ENCODE measurements at regions not wholly inside any gene's neighbourhood (a gene's known extent, or its start where the extent isn't known, plus 50 kb on each side); places are given as distances from the start of the nearest gene placed in this dataset.

DNA sequence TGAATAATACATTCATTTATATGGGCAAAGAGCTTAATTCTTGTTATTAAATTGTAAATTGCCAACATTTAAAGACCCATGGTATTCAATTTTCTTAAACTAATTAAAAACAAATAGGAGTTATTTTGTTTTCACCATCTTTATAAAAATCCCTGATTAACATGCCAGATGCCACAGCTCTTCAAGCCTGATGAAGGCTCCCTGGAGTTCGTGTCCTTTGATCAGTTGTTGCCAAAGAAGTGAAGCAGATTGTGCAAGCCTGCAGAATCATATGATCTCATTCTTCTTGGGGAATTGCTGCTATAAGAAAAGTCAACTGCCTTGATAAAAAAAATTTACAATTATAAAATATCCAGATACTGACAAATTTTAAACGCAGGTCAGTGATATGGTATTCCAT is 288.3 kb upstream of the PPFIA2 start:
- TF ChIP-seq EZH2 (IDR thresholded peaks at IDR 0.05; ENCODE audit: insufficient read depth, low read length) = no peak
- TF ChIP-seq, protein P1, sequence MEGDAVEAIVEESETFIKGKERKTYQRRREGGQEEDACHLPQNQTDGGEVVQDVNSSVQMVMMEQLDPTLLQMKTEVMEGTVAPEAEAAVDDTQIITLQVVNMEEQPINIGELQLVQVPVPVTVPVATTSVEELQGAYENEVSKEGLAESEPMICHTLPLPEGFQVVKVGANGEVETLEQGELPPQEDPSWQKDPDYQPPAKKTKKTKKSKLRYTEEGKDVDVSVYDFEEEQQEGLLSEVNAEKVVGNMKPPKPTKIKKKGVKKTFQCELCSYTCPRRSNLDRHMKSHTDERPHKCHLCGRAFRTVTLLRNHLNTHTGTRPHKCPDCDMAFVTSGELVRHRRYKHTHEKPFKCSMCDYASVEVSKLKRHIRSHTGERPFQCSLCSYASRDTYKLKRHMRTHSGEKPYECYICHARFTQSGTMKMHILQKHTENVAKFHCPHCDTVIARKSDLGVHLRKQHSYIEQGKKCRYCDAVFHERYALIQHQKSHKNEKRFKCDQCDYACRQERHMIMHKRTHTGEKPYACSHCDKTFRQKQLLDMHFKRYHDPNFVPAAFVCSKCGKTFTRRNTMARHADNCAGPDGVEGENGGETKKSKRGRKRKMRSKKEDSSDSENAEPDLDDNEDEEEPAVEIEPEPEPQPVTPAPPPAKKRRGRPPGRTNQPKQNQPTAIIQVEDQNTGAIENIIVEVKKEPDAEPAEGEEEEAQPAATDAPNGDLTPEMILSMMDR (IDR thresholded peaks at IDR 0.05; ENCODE audit: insufficient read depth, low read depth, low read length) = no peak
- Histone ChIP-seq H3K4me2 (ENCODE audit: low read length) (no peak overlapping the region), H4K20me1 (ENCODE audit: insufficient read depth, low read length) (no peaks in the 10 kb centered on the region), H3K9ac (ENCODE audit: low read length) (no peak overlapping the region), H3K79me2 (ENCODE audit: insufficient read depth, low read length) (no peaks in the 10 kb centered on the region), H2AFZ (ENCODE audit: low read depth, low read length) (no peak overlapping the region), H3K9me3 (ENCODE audit: insufficient read depth, low read depth, low read length) (no peaks in the 10 kb centered on the region), H3K27me3 (ENCODE audit: insufficient read depth, low read length) (no peaks in the 10 kb centered on the region), H3K36me3 (ENCODE audit: insufficient read depth, low read length) (no peaks in the 10 kb centered on the region), H3K4me1 (ENCODE audit: insufficient read depth, low read length) (no peaks in the 10 kb centered on the region), H3K27ac (ENCODE audit: low read depth, low read length) (no peak overlapping the region), H3K4me3 (ENCODE audit: insufficient read depth, low read depth, low read length) (no peak overlapping the region)
- H3K4me1 Mint-ChIP-seq (ENCODE audit: low read depth, unreplicated experiment) = no peaks in the 10 kb centered on the region
- H3K9me3 Mint-ChIP-seq (ENCODE audit: unreplicated experiment) = peaks cover 3% of the 10 kb centered on the region
- no peak overlapping the region for H3K4me3 Mint-ChIP-seq (ENCODE audit: unreplicated experiment)
- no peaks in the 10 kb centered on the region for H3K27me3 Mint-ChIP-seq (ENCODE audit: low read depth, unreplicated experiment)
- H3K36me3 Mint-ChIP-seq (ENCODE audit: low read depth, unreplicated experiment) = no peaks in the 10 kb centered on the region
- DNase-seq (ENCODE audit: low read depth) (no peak), FAIRE-seq (no peak)
- H3K27ac Mint-ChIP-seq (ENCODE audit: unreplicated experiment) = no peak overlapping the region

DNA sequence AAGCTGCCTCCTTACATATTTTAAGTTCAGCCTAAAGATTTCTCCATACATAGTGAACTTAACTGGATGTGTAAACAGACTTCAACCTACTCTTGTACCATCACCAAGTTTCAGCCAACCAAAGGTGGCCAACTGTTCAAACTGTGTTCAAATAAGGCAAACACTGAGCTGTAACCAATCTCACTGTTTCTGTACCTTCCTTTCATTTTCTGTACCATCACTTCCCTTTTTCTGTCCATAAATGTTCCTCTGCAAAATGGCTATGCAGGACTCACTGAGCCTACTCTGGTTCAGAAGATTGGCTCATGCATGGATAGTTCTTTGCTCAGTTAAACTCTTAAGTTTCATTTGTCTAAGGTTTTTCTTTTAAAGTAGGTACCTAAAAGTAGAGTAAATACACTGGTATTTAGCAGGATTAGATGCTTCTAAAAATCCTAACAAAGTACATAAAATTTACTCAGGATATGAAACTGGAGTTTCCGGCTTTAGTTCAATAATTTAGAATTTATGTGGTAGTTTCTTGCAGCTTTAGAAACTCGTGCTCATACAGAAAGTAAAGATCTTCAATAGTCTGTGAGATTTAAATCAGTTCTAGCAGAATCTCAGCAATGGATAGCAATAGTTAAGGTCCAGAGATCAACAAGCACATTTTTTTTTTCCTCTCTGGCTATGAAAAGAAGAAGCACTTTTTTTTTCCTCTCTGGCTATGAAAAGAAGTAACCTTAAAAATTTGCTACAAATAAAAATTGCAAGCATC is 282.0 kb upstream of the PPFIA2 start:
- no peaks in the 10 kb centered on the region for H3K36me3 ChIP-seq (ENCODE audit: insufficient read depth, low read length)
- no peak overlapping the region for H3K4me3 ChIP-seq (ENCODE audit: insufficient read depth, low read depth, low read length)
- Mint-ChIP-seq H3K36me3 (ENCODE audit: low read depth, unreplicated experiment) (no peaks in the 10 kb centered on the region), H3K4me1 (ENCODE audit: low read depth, unreplicated experiment) (no peaks in the 10 kb centered on the region), H3K27ac (ENCODE audit: unreplicated experiment) (no peak overlapping the region), H3K9me3 (ENCODE audit: unreplicated experiment) (no peaks in the 10 kb centered on the region), H3K27me3 (ENCODE audit: low read depth, unreplicated experiment) (no peaks in the 10 kb centered on the region), H3K4me3 (ENCODE audit: unreplicated experiment) (no peak overlapping the region)
- no peaks in the 10 kb centered on the region for H3K27me3 ChIP-seq (ENCODE audit: insufficient read depth, low read length)
- TF ChIP-seq, protein P1 (IDR thresholded peaks at IDR 0.05; ENCODE audit: insufficient read depth, low read depth, low read length) = no peak
- no peak for TF ChIP-seq EZH2 (IDR thresholded peaks at IDR 0.05; ENCODE audit: insufficient read depth, low read length)
- H3K27ac ChIP-seq (ENCODE audit: low read depth, low read length) = no peak overlapping the region
- H3K9ac ChIP-seq (ENCODE audit: low read length) = no peak overlapping the region
- no peaks in the 10 kb centered on the region for H3K9me3 ChIP-seq (ENCODE audit: insufficient read depth, low read depth, low read length)
- no peak overlapping the region for H3K4me2 ChIP-seq (ENCODE audit: low read length)
- H4K20me1 ChIP-seq (ENCODE audit: insufficient read depth, low read length) = no peaks in the 10 kb centered on the region
- no peaks in the 10 kb centered on the region for H3K79me2 ChIP-seq (ENCODE audit: insufficient read depth, low read length)
- no peak for DNase-seq (ENCODE audit: low read depth)
- H3K4me1 ChIP-seq (ENCODE audit: insufficient read depth, low read length) = no peaks in the 10 kb centered on the region
- no peak for FAIRE-seq
- no peak overlapping the region for H2AFZ ChIP-seq (ENCODE audit: low read depth, low read length)

DNA sequence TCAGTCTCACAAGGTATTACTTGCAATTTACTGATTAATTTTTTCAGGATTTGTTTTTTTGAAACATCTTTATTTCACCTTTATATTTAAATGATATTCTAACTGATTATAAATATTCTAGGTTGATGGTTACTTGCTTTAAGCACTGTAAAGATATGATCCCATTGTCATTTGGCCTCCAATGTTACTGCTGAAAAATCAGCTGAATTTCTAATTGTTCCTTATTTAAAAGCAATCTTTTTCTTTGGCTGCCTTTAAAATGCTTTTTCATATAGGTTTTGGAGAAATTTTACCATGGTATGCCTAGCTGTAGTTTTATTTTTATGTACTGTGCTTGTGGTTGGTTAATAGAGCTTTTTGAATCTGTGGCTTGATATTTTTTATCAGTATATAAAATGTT is 275.6 kb upstream of the PPFIA2 start:
- Histone ChIP-seq H4K20me1 (ENCODE audit: insufficient read depth, low read length) (no peaks in the 10 kb centered on the region), H3K36me3 (ENCODE audit: insufficient read depth, low read length) (no peaks in the 10 kb centered on the region), H3K27ac (ENCODE audit: low read depth, low read length) (no peak overlapping the region), H3K27me3 (ENCODE audit: insufficient read depth, low read length) (no peaks in the 10 kb centered on the region), H3K9ac (ENCODE audit: low read length) (no peak overlapping the region), H3K4me3 (ENCODE audit: insufficient read depth, low read depth, low read length) (no peak overlapping the region), H2AFZ (ENCODE audit: low read depth, low read length) (no peak overlapping the region), H3K9me3 (ENCODE audit: insufficient read depth, low read depth, low read length) (no peaks in the 10 kb centered on the region), H3K4me1 (ENCODE audit: insufficient read depth, low read length) (no peaks in the 10 kb centered on the region), H3K79me2 (ENCODE audit: insufficient read depth, low read length) (no peaks in the 10 kb centered on the region), H3K4me2 (ENCODE audit: low read length) (no peak overlapping the region)
- H3K36me3 Mint-ChIP-seq (ENCODE audit: low read depth, unreplicated experiment) = no peaks in the 10 kb centered on the region
- no peak for FAIRE-seq
- no peak for TF ChIP-seq EZH2 (IDR thresholded peaks at IDR 0.05; ENCODE audit: insufficient read depth, low read length)
- TF ChIP-seq, protein P1 (IDR thresholded peaks at IDR 0.05; ENCODE audit: insufficient read depth, low read depth, low read length) = no peak
- no peak overlapping the region for H3K27ac Mint-ChIP-seq (ENCODE audit: unreplicated experiment)
- no peak overlapping the region for H3K4me3 Mint-ChIP-seq (ENCODE audit: unreplicated experiment)
- H3K9me3 Mint-ChIP-seq (ENCODE audit: unreplicated experiment) = peaks cover 3% of the 10 kb centered on the region
- DNase-seq (ENCODE audit: low read depth) = no peak
- no peaks in the 10 kb centered on the region for H3K4me1 Mint-ChIP-seq (ENCODE audit: low read depth, unreplicated experiment)
- H3K27me3 Mint-ChIP-seq (ENCODE audit: low read depth, unreplicated experiment) = no peaks in the 10 kb centered on the region

All from astrocyte (in vitro differentiated cells and primary cell).